ENCODE measurements at regions not wholly inside any gene's neighbourhood (a gene's known extent, or its start where the extent isn't known, plus 50 kb on each side); places are given as distances from the start of the nearest gene placed in this dataset.

- TF ChIP-seq CTCF (IDR thresholded peaks at IDR 0.05) (no peak), POLR2A (IDR thresholded peaks at IDR 0.05) (no peak)
Observed at GRCh38 chr11:34810107-34810562, 106.0 kb downstream of the APIP start.
